LoVo (cell line): ENCODE measurements at regions not wholly inside any gene's neighbourhood (a gene's known extent, or its start where the extent isn't known, plus 50 kb on each side); places are given as distances from the start of the nearest gene placed in this dataset.
"Not testable (repeated sequence)": the region's sequence is repeated elsewhere in the genome, so short reads cannot be mapped to it uniquely, and the experiment has no call there.

ENCODE experiments used
- DNase-seq: peaks from one replicate; pipeline ENCODE4 v3.0.0-alpha.2; 2016; ENCODE audit warnings: low spot score

DNA sequence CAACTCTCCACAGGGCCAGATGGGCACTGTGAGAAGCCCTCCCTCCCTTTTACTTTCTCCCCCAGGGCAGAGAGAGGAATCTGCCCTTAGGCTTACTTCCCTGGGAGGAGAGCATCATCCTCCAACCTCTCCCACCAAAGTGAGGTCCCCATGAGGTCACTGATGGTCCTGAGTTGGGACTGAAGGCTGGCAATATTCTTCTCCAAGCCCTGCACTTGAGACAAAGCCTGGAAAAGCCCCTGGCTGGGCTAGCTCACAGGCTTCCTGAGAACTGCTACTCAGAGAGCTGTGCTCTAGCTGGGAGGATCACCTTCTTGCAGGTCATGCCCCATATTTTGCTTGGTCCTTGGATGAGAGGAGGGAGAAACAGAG, 110.0 kb upstream of the MEF2A start:
- DNase-seq = no peak

DNA sequence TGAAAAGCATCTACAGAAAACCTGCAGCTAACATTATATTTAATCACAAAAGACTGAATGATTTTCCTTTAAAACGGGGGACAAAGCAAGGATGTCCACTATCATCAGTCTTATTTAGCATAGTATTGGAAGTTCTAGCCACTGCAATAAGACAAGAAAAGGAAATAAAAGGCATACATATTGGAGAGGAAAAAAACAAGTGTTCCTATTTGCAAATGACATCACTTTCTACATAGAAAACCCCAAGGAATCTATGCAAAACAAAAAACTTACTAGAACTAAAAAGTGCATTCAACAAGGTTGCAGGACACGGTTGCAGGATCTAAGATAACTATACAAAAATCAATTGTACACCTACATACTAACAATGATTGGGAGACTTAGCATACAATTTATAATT, 101.6 kb upstream of the MEF2A start:
- DNase-seq = no peak

DNA sequence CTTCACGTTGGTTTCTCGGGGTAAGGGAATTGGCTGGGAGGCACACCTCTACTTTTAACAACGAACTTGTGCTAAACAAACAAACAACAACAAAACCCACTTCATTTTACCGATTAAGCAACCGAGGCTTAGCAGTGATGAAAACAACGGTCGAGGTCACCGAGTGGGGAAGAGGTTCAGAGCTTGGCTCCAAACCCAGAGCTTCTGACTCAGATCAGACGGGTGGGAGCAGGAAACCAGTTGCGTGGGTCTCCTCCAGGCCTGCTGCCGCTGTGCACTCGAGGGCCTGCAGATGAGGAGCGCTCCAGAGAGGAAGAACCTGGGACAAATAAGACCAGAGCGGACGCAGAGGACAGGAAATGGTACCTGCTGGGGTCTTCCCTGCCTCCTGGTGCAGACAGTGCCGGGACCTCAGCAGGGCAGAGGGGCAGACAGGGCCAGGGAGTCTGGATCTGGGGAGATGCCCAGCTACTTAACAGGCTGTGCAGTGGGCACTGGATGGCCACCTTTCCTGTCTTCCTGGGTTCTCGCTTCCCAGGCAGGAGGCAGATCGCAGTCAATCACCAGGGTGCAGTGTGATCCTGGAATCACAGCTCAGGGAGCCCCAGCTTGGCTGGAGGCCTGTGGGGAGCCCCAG, 99.0 kb upstream of the MEF2A start:
- DNase-seq = no peak

GRCh38 chr15:99467338-99467720, 98.5 kb upstream of the MEF2A start:
- DNase-seq = no peak

- DNase-seq = no peak
These were observed 97.8 kb upstream of the MEF2A start for GRCh38 chr15:99467853-99468464.

GRCh38 chr15:99470204-99470603, 95.6 kb upstream of the MEF2A start:
- DNase-seq = not testable (repeated sequence)

DNA sequence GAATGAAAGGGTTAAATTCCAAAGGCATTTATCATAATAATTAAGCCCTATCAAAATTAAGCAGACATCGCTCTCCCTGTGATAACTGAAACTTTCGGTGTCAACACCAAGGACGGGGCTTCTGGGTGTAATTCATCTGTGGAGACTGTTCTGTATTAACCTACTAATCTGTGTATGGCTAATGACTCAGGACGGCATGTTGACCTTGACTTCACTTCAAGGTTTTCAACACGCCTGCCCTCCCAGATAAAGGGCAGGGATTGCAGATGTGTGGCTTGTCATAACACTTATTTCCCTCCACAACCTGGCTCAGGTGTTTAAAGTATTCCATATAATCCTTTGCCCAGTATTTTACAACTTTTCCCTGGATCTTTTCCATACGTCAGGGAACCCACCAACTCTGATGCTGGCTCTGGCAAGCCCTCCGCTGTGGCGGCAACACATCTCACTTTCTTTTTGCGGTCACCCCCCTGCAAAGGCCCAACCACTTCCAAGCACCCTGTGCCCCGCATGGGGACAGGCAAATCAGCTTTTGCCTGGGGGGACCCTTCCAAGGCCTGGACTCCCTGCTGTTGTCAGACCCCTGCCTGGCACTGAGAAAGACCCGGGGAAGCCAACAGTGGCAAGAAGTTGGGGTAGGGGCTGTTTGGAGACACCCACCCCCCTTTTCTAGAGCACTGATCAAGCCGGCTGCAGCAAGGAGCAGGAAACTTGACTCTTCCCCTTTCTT, 93.2 kb upstream of the MEF2A start:
- no peak for DNase-seq

DNA sequence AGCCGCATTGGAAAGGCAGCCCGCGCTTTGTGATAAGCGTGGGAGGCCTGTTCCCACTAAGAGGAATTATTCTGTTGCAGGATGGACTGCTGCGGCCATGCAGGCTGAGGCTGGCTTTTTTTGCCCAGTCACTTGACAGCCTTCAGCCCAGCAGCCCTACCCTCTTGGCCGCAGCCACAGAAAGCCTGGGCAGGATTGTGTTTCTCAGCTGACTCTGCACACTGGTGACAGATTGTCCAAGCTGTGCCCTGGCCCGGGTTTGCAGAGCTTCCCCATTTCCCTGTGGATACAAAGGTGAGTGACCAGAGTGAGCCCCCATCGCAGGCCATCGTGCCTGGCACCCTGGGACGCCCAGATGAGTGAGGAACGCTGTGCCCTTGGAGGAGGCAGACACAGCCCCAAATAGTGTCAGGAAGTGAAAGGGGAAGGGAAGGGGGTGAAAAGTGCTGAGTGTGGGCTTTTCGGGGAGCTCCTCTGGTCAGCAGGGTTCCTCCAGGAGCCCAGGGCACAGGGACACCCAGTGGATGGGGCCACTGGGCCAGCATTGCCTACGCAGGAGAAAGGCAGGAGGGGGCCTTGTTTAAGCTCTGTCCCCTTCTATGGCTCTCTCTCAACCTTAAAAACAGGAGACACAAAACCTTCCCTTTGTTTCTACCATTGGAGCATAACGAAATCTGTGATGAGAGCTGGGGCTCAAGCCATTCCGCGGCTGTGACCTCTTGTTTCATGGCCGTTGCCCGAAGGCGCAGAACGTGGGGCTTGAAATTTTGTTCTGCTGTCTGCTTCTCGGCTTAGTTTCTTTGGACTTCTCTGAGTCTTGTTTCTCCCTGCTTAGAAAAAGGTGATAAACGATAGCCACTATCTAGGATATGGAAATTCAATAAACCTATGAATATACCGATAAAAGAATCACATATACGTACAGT, 91.5 kb upstream of the MEF2A start:
- no peak for DNase-seq

DNA sequence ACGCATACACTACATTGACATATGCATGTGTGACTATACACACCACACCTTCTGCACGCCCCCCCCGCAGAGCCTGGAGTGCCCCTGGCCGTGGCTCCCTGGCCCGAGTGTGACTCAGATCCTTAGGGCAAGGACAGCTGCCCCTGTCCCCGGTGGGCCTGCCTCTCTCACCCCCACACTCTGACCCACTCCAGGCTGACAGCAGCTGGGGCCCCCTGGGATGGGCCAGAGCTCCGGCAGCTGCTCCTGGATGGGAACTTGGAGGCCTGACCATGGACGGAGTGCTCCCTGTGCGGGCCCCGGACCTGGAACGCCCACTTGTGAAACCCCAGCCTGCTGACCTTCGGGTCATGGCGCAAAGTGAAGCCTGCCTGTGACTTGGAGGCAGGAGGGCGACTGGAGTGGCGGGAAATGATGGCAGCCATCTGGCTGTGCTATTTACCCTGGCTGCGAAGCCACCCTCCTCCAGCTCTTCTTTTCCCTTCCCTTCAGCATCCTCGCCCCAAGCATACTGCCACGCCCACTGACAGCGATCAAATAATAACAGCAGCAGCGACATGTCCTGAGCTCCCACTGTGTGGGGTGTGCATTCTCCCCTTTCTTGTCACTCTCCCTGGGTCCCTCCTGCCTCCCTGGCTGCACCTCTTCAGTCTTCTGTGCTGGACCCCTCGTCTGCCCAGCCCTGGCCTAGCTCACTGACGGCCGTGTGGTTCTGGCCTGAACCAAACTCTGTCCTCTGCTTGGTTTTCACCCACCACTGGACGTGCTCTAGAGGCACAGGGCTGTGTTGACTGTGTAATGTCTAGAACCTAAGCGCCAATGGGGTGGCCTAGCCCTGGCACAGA, 90.7 kb upstream of the MEF2A start:
- DNase-seq = no peak

DNA sequence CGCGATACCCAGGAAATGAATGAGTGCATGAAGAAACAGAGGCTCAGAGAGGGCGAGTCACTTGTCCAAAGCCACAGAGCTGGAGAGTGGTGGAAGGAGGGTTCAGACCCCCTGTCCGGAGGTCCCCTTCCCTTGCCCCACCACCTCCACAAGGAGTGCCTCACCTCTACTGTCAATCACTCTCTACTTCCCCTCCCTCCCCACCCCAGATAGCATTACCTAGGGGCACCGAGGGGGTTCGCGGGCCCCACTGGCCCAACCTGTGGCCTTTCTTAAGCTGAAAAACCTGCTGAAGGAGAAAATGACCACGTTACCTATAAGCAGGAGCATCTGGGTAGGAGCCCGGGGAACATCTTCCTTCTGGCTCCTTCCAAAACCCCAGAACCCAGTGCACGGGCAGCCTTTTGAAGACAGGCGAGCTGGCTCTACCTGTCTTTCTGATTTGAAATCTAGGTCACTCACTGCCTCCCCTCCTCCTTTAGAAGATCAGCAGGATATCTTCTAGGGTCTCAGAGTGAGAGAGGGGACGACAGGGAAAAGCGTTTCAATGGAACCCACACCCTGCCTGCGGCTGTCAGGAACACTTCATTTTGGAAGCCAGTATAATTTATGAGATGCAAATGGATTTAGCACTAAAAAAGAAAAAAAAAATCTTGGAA, 89.9 kb upstream of the MEF2A start:
- DNase-seq = no peak

DNA sequence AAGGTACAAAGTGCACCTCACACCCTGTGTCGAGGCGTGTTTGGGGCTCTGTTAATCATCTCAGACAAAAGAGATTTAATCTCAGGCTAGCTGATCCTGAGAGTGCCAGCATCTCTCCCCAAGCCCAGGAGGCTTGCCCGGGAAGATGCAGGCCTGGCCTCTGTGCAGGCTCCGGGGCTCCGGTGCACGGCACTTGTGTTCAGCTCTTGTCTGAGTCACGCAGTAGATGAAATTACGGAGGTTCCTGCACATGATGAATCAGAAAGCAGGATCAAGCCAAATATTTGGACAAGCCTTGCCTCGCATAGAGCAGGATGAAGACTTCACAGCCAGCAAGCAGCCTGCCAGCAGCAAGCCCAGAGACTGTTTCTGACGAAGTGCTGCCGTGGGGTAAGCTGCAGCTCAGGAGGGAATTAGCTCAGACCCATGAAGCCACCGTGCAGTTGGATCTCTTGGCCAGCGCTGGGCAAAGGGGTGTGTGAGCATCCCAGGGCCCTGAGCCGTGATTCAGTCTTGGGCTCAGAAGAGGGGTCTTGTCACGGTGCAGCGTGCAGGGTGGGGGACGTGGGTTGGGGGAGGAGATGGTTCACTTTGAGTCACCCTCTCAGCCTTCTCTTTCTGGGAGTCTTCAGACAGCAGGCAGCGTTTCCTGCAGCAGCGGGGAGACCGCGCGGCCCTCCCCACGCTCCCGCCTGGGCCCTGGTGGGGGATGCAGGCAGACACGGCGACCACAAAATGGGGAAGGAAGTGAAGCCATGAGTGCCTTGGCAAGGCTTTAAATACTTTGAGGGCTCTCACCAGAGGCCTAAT, 89.2 kb upstream of the MEF2A start:
- no peak for DNase-seq

GRCh38 chr15:99477791-99478471, 87.9 kb upstream of the MEF2A start:
- DNase-seq = no peak

- no peak for DNase-seq
These were observed 86.8 kb upstream of the MEF2A start for GRCh38 chr15:99478977-99479376.

DNA sequence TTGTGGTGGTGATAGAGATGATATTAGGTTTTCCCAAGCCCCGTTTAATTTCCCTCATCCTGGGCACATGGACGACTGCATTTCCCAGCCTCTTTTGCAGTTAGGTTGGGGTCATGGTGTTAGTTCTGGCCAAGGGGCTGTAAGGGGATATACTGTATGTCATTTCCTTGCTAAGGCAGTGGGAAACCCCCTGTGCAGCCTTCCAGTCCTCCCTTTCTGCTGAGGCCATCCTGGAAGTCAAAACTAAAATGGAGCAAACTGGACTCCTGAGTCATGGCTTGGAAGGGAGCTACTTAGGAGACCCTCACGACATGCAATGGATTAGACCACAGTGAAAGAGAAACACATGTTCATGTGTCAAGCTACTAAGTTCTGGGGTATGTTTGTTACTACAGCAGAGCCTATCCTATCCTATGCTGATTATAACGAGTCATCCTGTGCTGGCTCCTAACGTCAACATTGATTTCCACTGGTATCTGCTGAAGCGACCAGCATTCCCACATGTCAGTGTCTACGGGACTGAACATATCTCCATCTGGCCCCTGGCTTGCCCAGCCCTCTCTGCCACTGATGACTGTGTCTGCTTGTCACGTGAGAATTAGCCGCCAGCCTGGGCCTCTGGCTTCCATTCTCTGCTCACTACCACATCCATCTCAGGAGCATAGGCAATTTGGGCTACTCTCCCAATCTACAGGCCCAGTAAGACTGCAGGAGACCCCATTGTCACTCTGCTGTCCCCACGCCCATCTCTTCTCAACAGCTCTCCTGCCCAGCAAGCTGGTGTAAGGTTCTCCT, 85.6 kb upstream of the MEF2A start:
- DNase-seq = no peak

DNA sequence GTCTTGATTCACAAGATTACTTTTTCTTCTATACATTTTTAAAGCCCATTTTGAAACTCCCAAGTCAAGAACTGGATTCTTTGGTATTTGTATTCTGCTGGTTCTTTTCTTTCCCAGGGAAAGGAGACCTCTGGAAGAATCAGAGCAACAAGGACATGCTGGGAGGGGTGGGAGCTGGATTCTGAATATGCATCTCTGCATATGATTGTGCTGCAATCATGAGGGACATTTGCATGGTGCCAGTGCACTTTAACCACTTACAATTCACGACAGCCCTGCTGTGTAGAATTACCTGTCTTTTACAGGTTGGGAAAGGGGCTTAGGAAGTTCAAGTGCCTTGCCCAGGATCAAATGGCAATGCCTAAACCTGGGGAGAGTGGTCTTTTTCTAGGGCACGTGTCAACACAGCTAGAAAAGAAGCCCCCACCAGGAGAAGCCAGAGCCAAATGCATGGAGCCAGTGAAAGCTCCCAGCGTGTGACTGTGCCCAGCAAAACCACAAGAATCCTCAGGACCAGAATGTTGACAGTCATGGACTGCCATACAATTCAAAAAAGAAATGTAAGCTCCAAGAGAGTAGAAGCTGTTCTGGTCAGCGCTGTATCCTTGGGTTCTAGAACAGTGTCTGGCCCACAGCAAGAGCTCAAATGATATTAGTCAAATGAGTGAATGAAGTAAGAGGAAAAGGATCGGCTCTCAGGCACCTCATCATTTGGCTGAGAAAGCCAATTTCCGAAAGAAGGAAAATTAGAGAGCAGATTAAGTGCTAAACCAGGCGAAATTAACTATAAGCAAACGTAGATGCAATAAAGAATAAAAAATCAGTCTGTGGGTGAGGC, 84.5 kb upstream of the MEF2A start:
- DNase-seq = no peak

DNA sequence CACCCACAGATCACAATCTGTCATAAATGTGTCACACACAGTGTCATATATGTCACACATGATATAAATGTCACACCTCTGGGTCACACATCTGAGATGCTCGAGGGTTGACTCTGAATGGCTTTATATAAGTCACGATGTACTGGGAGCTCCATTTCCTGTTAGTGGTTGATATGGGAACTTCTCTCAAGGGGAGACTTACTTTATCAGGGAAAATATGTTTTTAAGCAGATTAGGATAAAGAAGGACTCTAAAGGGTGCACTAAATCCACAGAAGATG, 83.9 kb upstream of the MEF2A start:
- DNase-seq = no peak

DNA sequence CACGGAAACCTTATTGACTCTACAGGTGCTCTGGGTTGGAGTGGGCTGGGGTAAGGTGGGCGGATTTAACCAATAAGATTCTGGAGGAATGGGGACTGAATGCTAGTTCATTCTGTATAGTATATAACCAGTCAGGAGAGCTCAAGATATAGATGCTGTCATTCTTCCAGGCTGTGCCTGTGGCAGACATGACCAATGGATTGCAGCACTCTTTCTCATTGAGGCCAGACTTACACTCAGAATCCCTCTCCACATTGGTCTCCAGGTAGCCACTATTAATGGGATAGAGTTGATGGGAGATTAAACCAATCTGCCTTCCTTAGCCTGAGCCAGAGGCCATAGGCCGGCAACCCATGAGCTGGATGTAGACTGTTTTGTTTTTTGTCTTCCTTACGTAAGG, 82.8 kb upstream of the MEF2A start:
- no peak for DNase-seq
